Kidney (tissue), 13 donors: ENCODE measurements at regions not wholly inside any gene's neighbourhood (a gene's known extent, or its start where the extent isn't known, plus 50 kb on each side); places are given as distances from the start of the nearest gene placed in this dataset.

ENCODE experiments used
- DNase-seq, 5 donors: peaks; one replicate each; pipeline ENCODE4 v3.0.0-alpha.2; 2013 to 2020
- FAIRE-seq: peaks from 2 replicates; lab custom pipeline; 2012; peaks lifted over from hg19 to GRCh38; lab: Jason Lieb, UNC
- H3K27ac ChIP-seq, 2 donors: one replicate each; pipeline ENCODE4 v1.7.0; 2013; ENCODE audit warnings: low read depth in 2 of 2, low read length in 2 of 2, inconsistent platforms in 1 of 2
- H3K27me3 ChIP-seq: one replicate; pipeline ENCODE4 v1.7.1; 2013; ENCODE audit warnings: low read length, inconsistent platforms; ENCODE audit not compliant: control insufficient read depth, insufficient read depth
- H3K36me3 ChIP-seq, 3 donors: one replicate each; pipeline versions ENCODE4 v1.7.0 to v1.7.1; 2013; ENCODE audit warnings: low read length in 3 of 3, control low read depth in 1 of 3, inconsistent platforms in 1 of 3; ENCODE audit not compliant: insufficient read depth in 3 of 3, control insufficient read depth in 2 of 3
- H3K4me1 ChIP-seq, 3 donors: one replicate each; pipeline versions ENCODE4 v1.7.0 to v1.7.1; 2013; ENCODE audit warnings: low read length in 3 of 3, inconsistent platforms in 1 of 3, low read depth in 1 of 3; ENCODE audit not compliant: control insufficient read depth in 2 of 3, insufficient read depth in 2 of 3
- H3K4me3 ChIP-seq, 3 donors: one replicate each; pipeline versions ENCODE4 v1.7.0 to v1.8.1; 2013; ENCODE audit warnings: low read length in 3 of 3, control low read depth in 1 of 3, inconsistent platforms in 1 of 3
- H3K9ac ChIP-seq, 3 donors: one replicate each; pipeline versions ENCODE4 v1.7.0 to v1.7.1; 2013; ENCODE audit warnings: low read length in 3 of 3, control low read depth in 1 of 3, inconsistent platforms in 1 of 3
- H3K9me3 ChIP-seq, 3 donors: one replicate each; pipeline versions ENCODE4 v1.7.0 to v1.7.1; 2013; ENCODE audit warnings: low read length in 3 of 3, control low read depth in 1 of 3, inconsistent platforms in 1 of 3; ENCODE audit not compliant: control insufficient read depth in 2 of 3, insufficient read depth in 1 of 3
- CTCF ChIP-seq: IDR thresholded peaks from 3 replicates; pipeline ENCODE4 v1.5.1; 2012; ENCODE audit warnings: mild to moderate bottlenecking, moderate library complexity, borderline replicate concordance; ENCODE audit not compliant: insufficient read depth; ENCODE audit errors: extremely low read depth
- intact Hi-C: fragments of 100-400 bp; cut with DNase I; formaldehyde crosslinking; loops from one replicate; pipeline ENCODE4 v1.11.1; 2022
- donor health status: control.
- donor health status: control.
- donor health status: control.
- donor health status: control.
- donor health status: control.
- donor health status: DM: yes; HTN: yes; CAD: no.
- donor health status: Normal renal cell carcinoma (clear cell type).

- FAIRE-seq = no peak
- TF ChIP-seq CTCF = no peak
Observed at GRCh38 chr4:166172619-166173018, 299.6 kb downstream of the TLL1 start.

GRCh38 chr4:166174717-166175490 lies 301.9 kb downstream of the TLL1 start:
- DNase-seq = no peak
- no peak overlapping the region for H3K9ac ChIP-seq
- intact Hi-C loops = no loop called here
- H3K27me3 ChIP-seq = no peaks in the 10 kb centered on the region
- H3K4me3 ChIP-seq = no peak overlapping the region
- FAIRE-seq = no peak
- H3K36me3 ChIP-seq = no peaks in the 10 kb centered on the region
- no peaks in the 10 kb centered on the region for H3K4me1 ChIP-seq
- TF ChIP-seq CTCF = no peak
- no peak overlapping the region for H3K27ac ChIP-seq
- no peaks in the 10 kb centered on the region for H3K9me3 ChIP-seq

More at GRCh38 chr4:166172619-166173018, 299.6 kb downstream of the TLL1 start:
- DNase-seq = no peak
- Histone ChIP-seq H3K4me1 (no peaks in the 10 kb centered on the region), H3K4me3 (no peak overlapping the region), H3K9ac (no peak overlapping the region), H3K36me3 (no peaks in the 10 kb centered on the region), H3K27ac (no peak overlapping the region), H3K27me3 (no peaks in the 10 kb centered on the region), H3K9me3 (no peaks in the 10 kb centered on the region)
- intact Hi-C loops = no loop called here

- Histone ChIP-seq H3K4me1 (no peaks in the 10 kb centered on the region), H3K27me3 (no peaks in the 10 kb centered on the region), H3K9me3 (no peaks in the 10 kb centered on the region), H3K4me3 (no peak overlapping the region), H3K36me3 (no peaks in the 10 kb centered on the region), H3K27ac (no peak overlapping the region), H3K9ac (no peak overlapping the region)
- intact Hi-C loops = no loop called here
- DNase-seq = no peak
- FAIRE-seq = no peak
- TF ChIP-seq CTCF = no peak
Observed at GRCh38 chr4:166182145-166182544, 309.1 kb downstream of the TLL1 start.
